ENCODE measurements at regions not wholly inside any gene's neighbourhood (a gene's known extent, or its start where the extent isn't known, plus 50 kb on each side); places are given as distances from the start of the nearest gene placed in this dataset.
"Not testable (repeated sequence)": the region's sequence is repeated elsewhere in the genome, so short reads cannot be mapped to it uniquely, and the experiment has no call there.

GRCh38 chr14:82587226-82587625 lies 1053.6 kb upstream of the SEL1L start:
- DNase-seq, result no peak

GRCh38 chr14:82595466-82595865 lies 1061.8 kb upstream of the SEL1L start:
- DNase-seq, result no peak

GRCh38 chr14:82602794-82603193 lies 1069.1 kb upstream of the SEL1L start:
- DNase-seq, result no peak

GRCh38 chr14:82604819-82605218 lies 1071.2 kb upstream of the SEL1L start:
- DNase-seq, result no peak

GRCh38 chr14:82621881-82622450 lies 1088.3 kb upstream of the SEL1L start:
- DNase-seq, result no peak

- no peak for DNase-seq
Observed at GRCh38 chr14:82626156-82627066, 1092.8 kb upstream of the SEL1L start.

GRCh38 chr14:82635915-82636314 lies 1102.3 kb upstream of the SEL1L start:
- no peak for DNase-seq

GRCh38 chr14:82636426-82636825 lies 1102.8 kb upstream of the SEL1L start:
- no peak for DNase-seq

GRCh38 chr14:82641050-82641540 lies 1107.4 kb upstream of the SEL1L start:
- DNase-seq, result no peak

GRCh38 chr14:82642425-82642824 lies 1108.8 kb upstream of the SEL1L start:
- no peak for DNase-seq

- DNase-seq, result no peak
Observed at GRCh38 chr14:82647088-82647810, 1113.6 kb upstream of the SEL1L start.

- DNase-seq, result no peak
Observed at GRCh38 chr14:82655770-82656169, 1122.1 kb upstream of the SEL1L start.

- no peak for DNase-seq
Observed at GRCh38 chr14:82657186-82657675, 1123.6 kb upstream of the SEL1L start.

- DNase-seq, result no peak
Observed at GRCh38 chr14:82661258-82661657, 1127.6 kb upstream of the SEL1L start.

- DNase-seq, result no peak
Observed at GRCh38 chr14:82667006-82667405, 1133.4 kb upstream of the SEL1L start.

GRCh38 chr14:82667501-82667900 lies 1133.8 kb upstream of the SEL1L start:
- DNase-seq, result no peak

GRCh38 chr14:82676403-82676802 lies 1142.8 kb upstream of the SEL1L start:
- no peak for DNase-seq

- DNase-seq, result no peak
Observed at GRCh38 chr14:82689948-82690347, 1156.3 kb upstream of the SEL1L start.

GRCh38 chr14:82691191-82691590 lies 1157.5 kb upstream of the SEL1L start:
- DNase-seq, result not testable (repeated sequence)

GRCh38 chr14:82694820-82695219 lies 1161.2 kb upstream of the SEL1L start:
- DNase-seq, result no peak

- no peak for DNase-seq
Observed at GRCh38 chr14:82704218-82704617, 1170.6 kb upstream of the SEL1L start.

GRCh38 chr14:82710267-82710841 lies 1176.7 kb upstream of the SEL1L start:
- peak; percentile 84 for DNase-seq

Measured in left kidney (tissue), 1 donor.